A673 (cell line): ENCODE measurements at regions not wholly inside any gene's neighbourhood (a gene's known extent, or its start where the extent isn't known, plus 50 kb on each side); places are given as distances from the start of the nearest gene placed in this dataset.

Source experiments
- EZH2 ChIP-seq: fragments of 200-600 bp; sonication (generic); IDR thresholded peaks from 2 replicates; pipeline ENCODE4 v1.6.1; 2017; ENCODE audit warnings: borderline replicate concordance, low read depth, mild to moderate bottlenecking, mixed read lengths, antibody characterized with exemption, low read length; ENCODE audit not compliant: poor library complexity, severe bottlenecking
- TF ChIP-seq, protein P1 (sequence below): fragments of 300-800, 200-600 bp; sonication (generic); conservative IDR thresholded peaks from 2 replicates; pipeline ENCODE4 v1.5.1; 2017; ENCODE audit warnings: low read depth, mild to moderate bottlenecking, antibody characterized with exemption, low read length, moderate library complexity, mixed read lengths

DNA sequence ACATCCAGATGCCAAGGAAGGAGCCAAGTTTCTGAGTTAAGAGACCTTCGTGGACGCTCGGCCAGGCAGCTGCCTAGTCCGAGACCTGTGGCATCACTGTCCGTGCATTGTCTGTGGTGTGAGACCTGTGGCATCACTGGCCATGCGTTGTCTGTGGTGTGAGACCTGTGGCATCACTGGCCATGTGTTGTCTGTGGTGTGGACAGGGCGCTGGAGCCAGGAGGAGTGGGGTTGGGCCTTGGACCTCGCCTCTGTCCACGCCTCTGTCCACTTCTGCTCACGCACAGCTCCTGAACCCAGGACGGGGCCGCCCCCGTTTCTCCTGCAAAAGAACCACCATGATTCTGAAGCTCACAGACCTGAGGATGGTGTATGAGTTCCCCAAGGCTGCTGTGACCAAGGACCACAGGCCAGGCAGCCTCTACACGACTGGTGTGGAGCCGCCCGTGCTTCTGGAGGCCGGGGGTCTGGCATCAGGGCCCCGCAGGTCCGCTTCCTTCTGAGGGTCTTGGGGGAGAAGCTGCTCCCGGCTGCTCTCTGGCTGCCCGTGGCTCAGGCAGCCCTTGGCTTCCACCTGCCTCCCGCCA is 1218.3 kb downstream of the BRD1 start:
- TF ChIP-seq EZH2 = no peak
- TF ChIP-seq, protein P1, sequence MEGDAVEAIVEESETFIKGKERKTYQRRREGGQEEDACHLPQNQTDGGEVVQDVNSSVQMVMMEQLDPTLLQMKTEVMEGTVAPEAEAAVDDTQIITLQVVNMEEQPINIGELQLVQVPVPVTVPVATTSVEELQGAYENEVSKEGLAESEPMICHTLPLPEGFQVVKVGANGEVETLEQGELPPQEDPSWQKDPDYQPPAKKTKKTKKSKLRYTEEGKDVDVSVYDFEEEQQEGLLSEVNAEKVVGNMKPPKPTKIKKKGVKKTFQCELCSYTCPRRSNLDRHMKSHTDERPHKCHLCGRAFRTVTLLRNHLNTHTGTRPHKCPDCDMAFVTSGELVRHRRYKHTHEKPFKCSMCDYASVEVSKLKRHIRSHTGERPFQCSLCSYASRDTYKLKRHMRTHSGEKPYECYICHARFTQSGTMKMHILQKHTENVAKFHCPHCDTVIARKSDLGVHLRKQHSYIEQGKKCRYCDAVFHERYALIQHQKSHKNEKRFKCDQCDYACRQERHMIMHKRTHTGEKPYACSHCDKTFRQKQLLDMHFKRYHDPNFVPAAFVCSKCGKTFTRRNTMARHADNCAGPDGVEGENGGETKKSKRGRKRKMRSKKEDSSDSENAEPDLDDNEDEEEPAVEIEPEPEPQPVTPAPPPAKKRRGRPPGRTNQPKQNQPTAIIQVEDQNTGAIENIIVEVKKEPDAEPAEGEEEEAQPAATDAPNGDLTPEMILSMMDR = no peak
